AG04449 (cell line): ENCODE measurements at regions not wholly inside any gene's neighbourhood (a gene's known extent, or its start where the extent isn't known, plus 50 kb on each side); places are given as distances from the start of the nearest gene placed in this dataset.

Experiments used
- CTCF ChIA-PET: fragments of 350-600 bp; formaldehyde crosslinking; extraction: SDS; loops from one replicate; lab custom pipeline; 2021; ENCODE audit warnings: antibody characterized with exemption; lab: Yijun Ruan, JAX
- POLR2A ChIA-PET: fragments of 400-600, 350-600 bp; formaldehyde crosslinking; extraction: SDS; loops from one replicate; lab custom pipeline; 2020; ENCODE audit warnings: antibody characterized with exemption, inconsistent platforms; lab: Yijun Ruan, JAX
- DNase-seq: peaks from one replicate; pipeline ENCODE4 v3.0.0-alpha.2; 2010; ENCODE audit warnings: low read depth, low spot score
- H3K4me3 ChIP-seq: 2 replicates; pipeline ENCODE4 v1.5.1; 2011; ENCODE audit warnings: low read depth, mild to moderate bottlenecking, control low read depth, low read length
- TF ChIP-seq, protein P1 (sequence below): IDR thresholded peaks from one replicate; pipeline ENCODE4 v1.5.1; 2011; ENCODE audit warnings: mild to moderate bottlenecking, moderate library complexity, low read length, control low read depth, inconsistent platforms; ENCODE audit not compliant: insufficient read depth; ENCODE audit errors: missing control alignments

DNA sequence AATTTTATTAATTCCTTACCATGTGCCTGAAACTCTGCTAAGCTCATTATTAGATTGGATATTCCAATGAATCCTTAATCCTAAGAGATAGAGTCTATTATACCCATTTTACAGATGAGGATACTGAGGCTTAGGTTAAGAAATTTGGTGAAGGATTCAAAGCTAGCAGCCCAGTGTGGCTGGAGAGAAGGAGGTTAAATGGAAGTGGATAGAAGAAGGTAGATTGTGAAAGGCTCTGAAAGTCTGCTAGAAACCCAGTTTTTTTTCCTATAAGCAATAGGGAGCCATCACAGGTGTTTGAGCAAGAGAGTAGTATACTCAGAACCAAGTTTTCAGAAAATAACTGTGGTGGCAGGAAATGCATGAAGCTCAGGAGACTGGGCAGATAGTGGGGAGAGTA, 265.8 kb upstream of the NEBL start:
- ChIA-PET CTCF (no interaction called here), POLR2A (no interaction called here)
- no peak for DNase-seq
- H3K4me3 ChIP-seq, result no peak overlapping the region
- TF ChIP-seq, protein P1, sequence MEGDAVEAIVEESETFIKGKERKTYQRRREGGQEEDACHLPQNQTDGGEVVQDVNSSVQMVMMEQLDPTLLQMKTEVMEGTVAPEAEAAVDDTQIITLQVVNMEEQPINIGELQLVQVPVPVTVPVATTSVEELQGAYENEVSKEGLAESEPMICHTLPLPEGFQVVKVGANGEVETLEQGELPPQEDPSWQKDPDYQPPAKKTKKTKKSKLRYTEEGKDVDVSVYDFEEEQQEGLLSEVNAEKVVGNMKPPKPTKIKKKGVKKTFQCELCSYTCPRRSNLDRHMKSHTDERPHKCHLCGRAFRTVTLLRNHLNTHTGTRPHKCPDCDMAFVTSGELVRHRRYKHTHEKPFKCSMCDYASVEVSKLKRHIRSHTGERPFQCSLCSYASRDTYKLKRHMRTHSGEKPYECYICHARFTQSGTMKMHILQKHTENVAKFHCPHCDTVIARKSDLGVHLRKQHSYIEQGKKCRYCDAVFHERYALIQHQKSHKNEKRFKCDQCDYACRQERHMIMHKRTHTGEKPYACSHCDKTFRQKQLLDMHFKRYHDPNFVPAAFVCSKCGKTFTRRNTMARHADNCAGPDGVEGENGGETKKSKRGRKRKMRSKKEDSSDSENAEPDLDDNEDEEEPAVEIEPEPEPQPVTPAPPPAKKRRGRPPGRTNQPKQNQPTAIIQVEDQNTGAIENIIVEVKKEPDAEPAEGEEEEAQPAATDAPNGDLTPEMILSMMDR, result no peak

DNA sequence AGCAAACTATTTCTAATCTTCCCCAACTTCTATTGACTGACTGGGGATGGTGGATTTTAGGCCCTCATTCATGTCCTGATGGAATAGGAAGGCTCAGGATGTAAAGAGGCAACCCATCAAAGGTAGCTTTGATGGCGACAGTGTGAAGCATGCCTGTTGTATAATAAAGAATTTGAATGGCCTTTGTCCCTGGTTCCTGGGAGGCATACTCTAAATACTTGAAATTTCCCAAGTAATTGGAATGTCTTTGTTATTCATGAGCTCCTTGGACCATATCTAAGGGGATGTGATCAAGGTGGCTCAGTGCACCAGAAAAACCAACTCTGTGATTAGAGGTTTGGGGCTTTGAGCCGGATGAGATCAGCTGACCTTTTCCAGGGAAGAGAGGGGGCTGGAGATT, 264.5 kb upstream of the NEBL start:
- CTCF ChIA-PET, result no interaction called here
- POLR2A ChIA-PET, result no interaction called here
- H3K4me3 ChIP-seq, result no peak overlapping the region
- DNase-seq, result no peak
- TF ChIP-seq, protein P1, result no peak

DNA sequence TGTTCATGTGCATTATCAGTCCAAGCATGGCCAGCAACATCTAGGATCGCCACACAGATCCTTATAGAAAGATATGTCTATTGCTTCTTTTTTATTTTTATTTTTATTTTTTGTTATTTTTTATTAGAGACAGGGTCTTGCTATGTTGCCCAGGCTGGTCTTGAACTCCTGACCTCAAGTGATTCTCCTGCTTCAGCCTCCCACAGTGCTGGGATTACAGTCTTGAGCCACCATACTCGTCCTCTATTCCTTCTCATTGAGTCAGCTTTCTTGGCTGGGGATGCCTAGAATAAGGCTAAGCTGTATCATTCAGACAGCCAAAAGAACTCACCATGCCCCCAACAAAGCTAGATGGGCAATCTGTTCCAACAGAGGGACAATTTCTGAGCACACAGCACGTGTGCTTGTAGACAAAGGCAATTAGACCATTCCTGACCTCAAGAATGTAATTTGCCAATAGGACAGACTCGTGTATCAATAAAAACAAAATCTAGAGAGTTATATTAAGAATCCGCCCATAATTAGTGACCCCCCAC, 264.0 kb upstream of the NEBL start:
- TF ChIP-seq, protein P1, result no peak
- POLR2A ChIA-PET, result no interaction called here

GRCh38 chr10:21160116-21160515, 263.0 kb upstream of the NEBL start:
- TF ChIP-seq, protein P1, result no peak
- DNase-seq, result no peak
- H3K4me3 ChIP-seq, result no peak overlapping the region
- ChIA-PET POLR2A (no interaction called here), CTCF (no interaction called here)

More for the DNA sequence above, 264.0 kb upstream of the NEBL start:
- CTCF ChIA-PET, result no interaction called here
- no peak for DNase-seq
- no peak overlapping the region for H3K4me3 ChIP-seq

DNA sequence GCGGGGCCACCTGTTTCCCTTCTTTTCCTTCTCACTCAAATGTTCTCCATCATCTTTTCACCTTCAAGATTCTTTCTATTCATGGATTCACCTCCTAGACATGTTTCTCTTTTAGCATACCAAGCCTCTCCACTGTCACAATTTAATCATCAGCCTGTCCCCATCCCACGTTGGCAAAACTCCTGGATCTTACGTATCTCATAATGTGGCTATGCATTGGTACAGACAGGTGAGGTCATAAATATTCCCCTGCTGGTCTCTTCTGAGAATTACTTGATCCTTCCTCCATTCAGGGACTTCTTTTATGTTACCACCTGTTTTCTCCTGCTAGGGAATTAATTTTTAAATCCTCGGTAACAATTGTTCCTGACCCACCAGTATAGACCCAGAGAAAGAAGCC, 262.6 kb upstream of the NEBL start:
- no peak for DNase-seq
- CTCF ChIA-PET, result no interaction called here
- no peak overlapping the region for H3K4me3 ChIP-seq
- TF ChIP-seq, protein P1, result no peak
- POLR2A ChIA-PET, result no interaction called here

- TF ChIP-seq, protein P1, result no peak
- ChIA-PET CTCF (interaction anchor here (1.2 kb wide), 1 partner anchor 79 kb away, joined by 3 read pairs; no protein-coding TSS in a partner anchor), POLR2A (no interaction called here)
- DNase-seq, result no peak
- no peak overlapping the region for H3K4me3 ChIP-seq
Measured at GRCh38 chr10:21158301-21158700, 261.2 kb upstream of the NEBL start.
